HCT116 (cell line): ENCODE measurements at regions not wholly inside any gene's neighbourhood (a gene's known extent, or its start where the extent isn't known, plus 50 kb on each side); places are given as distances from the start of the nearest gene placed in this dataset.

Source experiments
- ATAC-seq: fragments of 200-7000 bp; cut with Tn5 transposase; 2 replicates; pipeline ENCODE4 v1.9.1; 2020; ENCODE audit warnings: mild to moderate bottlenecking, moderate library complexity
- BruUV-seq: library from RNA; stranded (reverse); fragments of 400-500 nt; replicated peaks from 2 replicates; lab custom pipeline; 2021; lab: Mats Ljungman, UMichigan
- CTCF ChIA-PET: fragments of 300-600 bp; sonication (Branson Sonifier 250); formaldehyde crosslinking; loops from one replicate; lab custom pipeline; 2021; ENCODE audit warnings: antibody characterized with exemption; lab: Charles Lee
- POLR2A ChIA-PET: fragments of 300-600, 350-600 bp; sonication (Branson Sonifier 250); formaldehyde crosslinking; loops from one replicate; lab custom pipeline; 2021; ENCODE audit warnings: antibody characterized with exemption; lab: Charles Lee
- RAD21 ChIA-PET, 2 experiments: fragments of 300-600 bp; sonication (Branson Sonifier 250); formaldehyde crosslinking; loops; one replicate each; lab custom pipeline; 2023; ENCODE audit warnings: low total read pairs in 2 of 2; ENCODE audit not compliant: uncharacterized antibody in 2 of 2, unreplicated experiment in 2 of 2, low non-redundant PET in 1 of 2; lab: Charles Lee
- DNase-seq: peaks from one replicate; pipeline ENCODE4 v3.0.0-alpha.2; 2010; ENCODE audit warnings: low read depth, low spot score
- H2AFZ ChIP-seq: fragments of 200-600 bp; shearing (Covaris generic), sonication (generic); 2 replicates; pipeline ENCODE4 v1.6.1; 2017; ENCODE audit warnings: low read depth, mixed run types, mixed read lengths, antibody characterized with exemption, low read length; ENCODE audit not compliant: poor library complexity, severe bottlenecking
- H3K27ac ChIP-seq: 2 replicates; pipeline ENCODE4 v1.5.1; 2012; ENCODE audit warnings: low read depth, low read length
- H3K27me3 ChIP-seq: fragments of 200-600 bp; sonication (generic); 2 replicates; pipeline ENCODE4 v1.6.1; 2016; ENCODE audit warnings: mixed run types, low read length, mixed read lengths; ENCODE audit not compliant: insufficient read depth
- H3K36me3 ChIP-seq, 2 experiments: fragments of 200-500 bp in 1 of 2; fragments of 200-600 bp in 1 of 2; sonication (Bioruptor generic) in 1 of 2; sonication (generic) in 1 of 2; 2 replicates each; pipeline versions ENCODE4 v1.5.1 to v1.6.1; 2014 to 2016; ENCODE audit warnings: low read length in 2 of 2, inconsistent platforms in 1 of 2, mixed read lengths in 1 of 2, mixed run types in 1 of 2; ENCODE audit not compliant: insufficient read depth in 2 of 2, control insufficient read depth in 1 of 2
- H3K4me1 ChIP-seq, 2 experiments: fragments of 200-600 bp in 1 of 2; sonication (generic) in 1 of 2; 2 replicates each; pipeline versions ENCODE4 v1.5.1 to v1.6.1; 2012 to 2017; ENCODE audit warnings: low read length in 2 of 2, inconsistent platforms in 1 of 2, mild to moderate bottlenecking in 1 of 2, mixed read lengths in 1 of 2, mixed run types in 1 of 2, moderate library complexity in 1 of 2; ENCODE audit not compliant: insufficient read depth in 2 of 2, control insufficient read depth in 1 of 2
- H3K4me2 ChIP-seq: fragments of 200-600 bp; sonication (generic); 2 replicates; pipeline ENCODE4 v1.6.1; 2017; ENCODE audit warnings: mixed run types, low read length, mixed read lengths
- H3K4me3 ChIP-seq, 2 experiments: fragments of 200-600 bp in 1 of 2; sonication (generic) in 1 of 2; replicated peaks in 1 of 2; 2 replicates each; pipeline ENCODE4 v1.5.1; 2011 to 2016; ENCODE audit warnings: low read length in 2 of 2, control low read depth in 1 of 2, low read depth in 1 of 2, mild to moderate bottlenecking in 1 of 2, mixed read lengths in 1 of 2, mixed run types in 1 of 2
- H3K79me2 ChIP-seq: fragments of 200-600 bp; sonication (generic); 2 replicates; pipeline ENCODE4 v1.6.1; 2017; ENCODE audit warnings: mild to moderate bottlenecking, mixed run types, low read length, moderate library complexity, mixed read lengths; ENCODE audit not compliant: insufficient read depth
- H3K9ac ChIP-seq: fragments of 200-600 bp; sonication (generic); 2 replicates; pipeline ENCODE4 v1.6.1; 2016; ENCODE audit warnings: low read length, mixed read lengths
- H3K9me2 ChIP-seq: fragments of 200-600 bp; sonication (generic), shearing (Covaris generic); 2 replicates; pipeline ENCODE4 v1.6.1; 2017; ENCODE audit warnings: mixed run types, mild to moderate bottlenecking, moderate library complexity; ENCODE audit not compliant: insufficient read depth
- H3K9me3 ChIP-seq, 2 experiments: fragments of 200-500 bp in 1 of 2; fragments of 200-600 bp in 1 of 2; sonication (Bioruptor generic) in 1 of 2; sonication (generic) in 1 of 2; 2 replicates each; pipeline ENCODE4 v1.6.1; 2014 to 2017; ENCODE audit warnings: low read length in 2 of 2, mixed read lengths in 2 of 2, inconsistent platforms in 1 of 2, low read depth in 1 of 2, mild to moderate bottlenecking in 1 of 2, mixed run types in 1 of 2, moderate library complexity in 1 of 2; ENCODE audit not compliant: control insufficient read depth in 1 of 2, insufficient read depth in 1 of 2
- H4K20me1 ChIP-seq: fragments of 200-600 bp; sonication (generic), shearing (Covaris generic); 2 replicates; pipeline ENCODE4 v1.6.1; 2017; ENCODE audit warnings: mixed run types, mild to moderate bottlenecking, moderate library complexity; ENCODE audit not compliant: insufficient read depth
- CBX3 ChIP-seq: IDR thresholded peaks from 2 replicates; pipeline ENCODE4 v1.6.1; 2012; ENCODE audit warnings: low read depth
- CEBPB ChIP-seq: IDR thresholded peaks from 2 replicates; pipeline ENCODE4 v1.6.1; 2012; ENCODE audit warnings: low read depth
- EGR1 ChIP-seq: IDR thresholded peaks from 2 replicates; pipeline ENCODE4 v1.6.1; 2012; ENCODE audit warnings: low read depth
- JUND ChIP-seq: IDR thresholded peaks from 2 replicates; pipeline ENCODE4 v1.6.1; 2012
- SP1 ChIP-seq: IDR thresholded peaks from 2 replicates; pipeline ENCODE4 v1.6.1; 2012; ENCODE audit warnings: low read depth
- intact Hi-C: fragments of 100-400 bp; cut with micrococcal nuclease; formaldehyde crosslinking; loops from 2 replicates; pipeline ENCODE4 v1.10.0; 2022
- TF ChIP-seq, protein P1 (sequence below), 3 experiments: fragments of 200-600 bp in 1 of 3; sonication (generic) in 1 of 3; IDR thresholded peaks in 2 of 3; conservative IDR thresholded peaks in 1 of 3; 2 replicates each; pipeline ENCODE4 v1.5.1; 2012 to 2017; ENCODE audit warnings: low read depth in 2 of 3, low read length in 2 of 3, antibody characterized with exemption in 1 of 3, borderline replicate concordance in 1 of 3, control low read depth in 1 of 3, mild to moderate bottlenecking in 1 of 3, mixed read lengths in 1 of 3, mixed run types in 1 of 3, moderate library complexity in 1 of 3; ENCODE audit not compliant: insufficient read depth in 1 of 3

DNA sequence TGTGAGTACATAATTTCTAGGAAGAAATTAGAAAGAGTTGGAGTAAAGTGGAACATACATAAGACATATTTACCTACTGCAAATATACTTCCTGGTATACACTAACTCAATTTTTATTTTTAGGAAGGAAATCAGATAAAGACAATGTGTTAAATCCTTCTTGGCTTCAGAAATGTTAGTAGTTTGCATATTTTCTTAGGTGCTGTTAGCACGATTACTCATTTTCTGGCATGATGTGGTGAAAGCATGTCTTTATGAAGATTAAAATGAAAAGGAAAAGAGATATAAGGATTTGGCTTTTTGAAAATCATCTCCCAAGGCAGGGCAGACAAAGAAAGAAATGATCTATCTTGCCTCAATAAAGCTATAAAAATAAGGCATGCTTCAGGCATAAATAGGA, 287.6 kb upstream of the E2F7 start:
- no TSS peak for BruUV-seq
- ChIA-PET CTCF (no interaction called here), RAD21 (no interaction called here), POLR2A (no interaction called here)
- ATAC-seq = no peak
- Histone ChIP-seq H3K4me2 (no peak overlapping the region), H3K36me3 (no peaks in the 10 kb centered on the region), H2AFZ (no peak overlapping the region), H3K27me3 (no peaks in the 10 kb centered on the region), H3K9me3 (no peaks in the 10 kb centered on the region), H3K9ac (no peak overlapping the region), H3K4me1 (no peaks in the 10 kb centered on the region), H3K27ac (no peak overlapping the region), H3K4me3 (no peak overlapping the region), H3K79me2 (no peaks in the 10 kb centered on the region), H4K20me1 (no peaks in the 10 kb centered on the region), H3K9me2 (no peaks in the 10 kb centered on the region)
- TF ChIP-seq SP1 = no peak
- TF ChIP-seq JUND = no peak
- no peak for TF ChIP-seq EGR1
- TF ChIP-seq CBX3 = no peak
- TF ChIP-seq, protein P1, sequence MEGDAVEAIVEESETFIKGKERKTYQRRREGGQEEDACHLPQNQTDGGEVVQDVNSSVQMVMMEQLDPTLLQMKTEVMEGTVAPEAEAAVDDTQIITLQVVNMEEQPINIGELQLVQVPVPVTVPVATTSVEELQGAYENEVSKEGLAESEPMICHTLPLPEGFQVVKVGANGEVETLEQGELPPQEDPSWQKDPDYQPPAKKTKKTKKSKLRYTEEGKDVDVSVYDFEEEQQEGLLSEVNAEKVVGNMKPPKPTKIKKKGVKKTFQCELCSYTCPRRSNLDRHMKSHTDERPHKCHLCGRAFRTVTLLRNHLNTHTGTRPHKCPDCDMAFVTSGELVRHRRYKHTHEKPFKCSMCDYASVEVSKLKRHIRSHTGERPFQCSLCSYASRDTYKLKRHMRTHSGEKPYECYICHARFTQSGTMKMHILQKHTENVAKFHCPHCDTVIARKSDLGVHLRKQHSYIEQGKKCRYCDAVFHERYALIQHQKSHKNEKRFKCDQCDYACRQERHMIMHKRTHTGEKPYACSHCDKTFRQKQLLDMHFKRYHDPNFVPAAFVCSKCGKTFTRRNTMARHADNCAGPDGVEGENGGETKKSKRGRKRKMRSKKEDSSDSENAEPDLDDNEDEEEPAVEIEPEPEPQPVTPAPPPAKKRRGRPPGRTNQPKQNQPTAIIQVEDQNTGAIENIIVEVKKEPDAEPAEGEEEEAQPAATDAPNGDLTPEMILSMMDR (IDR thresholded peaks at IDR 0.05 in 2 of 3, conservative IDR thresholded peaks at IDR 0.05 in 1 of 3; ENCODE audit: borderline replicate concordance in 1 of 3, insufficient read depth in 1 of 3, low read depth in 2 of 3, low read length in 2 of 3) = no peak
- no peak for TF ChIP-seq CEBPB
- intact Hi-C loops = no loop called here
- DNase-seq = no peak

DNA sequence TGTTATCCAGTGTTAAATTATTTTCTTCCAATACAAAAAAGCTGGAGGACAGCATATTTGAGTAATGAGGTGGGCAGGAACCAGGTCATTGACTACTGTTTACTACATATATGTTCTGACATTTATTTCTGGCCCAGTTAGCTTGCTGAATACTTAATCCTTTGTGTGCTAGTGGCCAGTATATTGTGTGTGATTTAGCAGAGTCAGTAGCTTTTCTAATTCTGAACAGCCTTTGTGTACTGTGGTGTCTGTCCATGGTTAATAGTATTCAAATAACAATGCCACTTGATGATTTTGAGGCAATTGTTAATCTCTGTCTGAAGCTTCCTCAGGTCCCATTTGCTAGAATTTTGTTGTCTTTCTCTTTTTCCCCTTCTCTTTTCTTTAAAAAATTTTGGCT, 286.5 kb upstream of the E2F7 start:
- H3K27ac ChIP-seq = no peak overlapping the region
- DNase-seq (no peak), ATAC-seq (no peak)
- no peaks in the 10 kb centered on the region for H3K9me3 ChIP-seq
- POLR2A ChIA-PET = no interaction called here
- no peak overlapping the region for H3K4me2 ChIP-seq
- no peaks in the 10 kb centered on the region for H3K79me2 ChIP-seq
- no peaks in the 10 kb centered on the region for H3K27me3 ChIP-seq
- H4K20me1 ChIP-seq = no peaks in the 10 kb centered on the region
- H3K9ac ChIP-seq = no peak overlapping the region
- RAD21 ChIA-PET = no interaction called here
- CTCF ChIA-PET = no interaction called here
- no peaks in the 10 kb centered on the region for H3K4me1 ChIP-seq
- H3K4me3 ChIP-seq = no peak overlapping the region
- no peaks in the 10 kb centered on the region for H3K36me3 ChIP-seq
- no TSS peak for BruUV-seq
- no peaks in the 10 kb centered on the region for H3K9me2 ChIP-seq
- no peak for TF ChIP-seq SP1
- intact Hi-C loops = no loop called here
- no peak overlapping the region for H2AFZ ChIP-seq
